ENCODE measurements at regions not wholly inside any gene's neighbourhood (a gene's known extent, or its start where the extent isn't known, plus 50 kb on each side); places are given as distances from the start of the nearest gene placed in this dataset.

- Histone ChIP-seq H3K4me3 (ENCODE audit: low read length) (no peak overlapping the region), H3K27ac (ENCODE audit: low read length) (no peak overlapping the region), H3K4me1 (ENCODE audit: control insufficient read depth, insufficient read depth, low read length) (no peaks in the 10 kb centered on the region), H3K9me3 (ENCODE audit: control insufficient read depth, low read length) (no peaks in the 10 kb centered on the region), H3K27me3 (ENCODE audit: control insufficient read depth, insufficient read depth) (no peaks in the 10 kb centered on the region)
- WGBS = 78% methylated on average over 1 of the region's 1 CpG
- ATAC-seq (no peak), DNase-seq (no peak)
- intact Hi-C loops (cut with DNase I) = no loop called here
Observed at GRCh38 chr4:14079601-14080000, 452.1 kb upstream of the BOD1L1 start.

DNA sequence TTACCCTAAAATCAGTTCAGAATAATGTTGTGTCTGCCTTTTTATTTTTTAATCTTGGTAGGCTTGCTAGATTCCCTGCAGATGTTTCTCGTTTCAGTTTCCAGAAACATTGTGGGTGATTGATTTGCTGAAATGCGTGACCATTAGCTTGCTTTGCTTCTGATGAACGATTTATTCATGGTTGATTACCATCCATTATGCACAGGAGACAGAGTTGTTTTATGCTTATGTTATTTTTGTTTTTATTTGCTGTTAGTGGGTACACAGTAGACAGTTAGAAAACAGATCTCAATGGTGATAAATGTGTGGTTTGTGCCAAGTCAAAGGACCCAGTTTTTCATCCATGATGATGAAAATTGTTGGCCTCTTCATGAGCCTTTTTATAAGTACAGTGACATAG lies 455.6 kb upstream of the BOD1L1 start:
- 68% methylated on average over 3 of the region's 3 CpGs for WGBS
- H3K27ac ChIP-seq (ENCODE audit: low read length) = no peak overlapping the region
- ATAC-seq = no peak
- no peaks in the 10 kb centered on the region for H3K9me3 ChIP-seq (ENCODE audit: control insufficient read depth, low read length)
- H3K4me1 ChIP-seq (ENCODE audit: control insufficient read depth, insufficient read depth, low read length) = no peaks in the 10 kb centered on the region
- intact Hi-C loops (cut with DNase I) = no loop called here
- H3K27me3 ChIP-seq (ENCODE audit: control insufficient read depth, insufficient read depth) = no peaks in the 10 kb centered on the region
- H3K4me3 ChIP-seq (ENCODE audit: low read length) = no peak overlapping the region
- no peak for DNase-seq

GRCh38 chr4:14084598-14084997 lies 457.1 kb upstream of the BOD1L1 start:
- ATAC-seq (no peak), DNase-seq (no peak)
- Histone ChIP-seq H3K4me3 (ENCODE audit: low read length) (no peak overlapping the region), H3K9me3 (ENCODE audit: control insufficient read depth, low read length) (no peaks in the 10 kb centered on the region), H3K27me3 (ENCODE audit: control insufficient read depth, insufficient read depth) (no peaks in the 10 kb centered on the region), H3K4me1 (ENCODE audit: control insufficient read depth, insufficient read depth, low read length) (no peaks in the 10 kb centered on the region), H3K27ac (ENCODE audit: low read length) (no peak overlapping the region)
- WGBS = 68% methylated on average over 2 of the region's 2 CpGs
- intact Hi-C loops (cut with DNase I) = no loop called here

DNA sequence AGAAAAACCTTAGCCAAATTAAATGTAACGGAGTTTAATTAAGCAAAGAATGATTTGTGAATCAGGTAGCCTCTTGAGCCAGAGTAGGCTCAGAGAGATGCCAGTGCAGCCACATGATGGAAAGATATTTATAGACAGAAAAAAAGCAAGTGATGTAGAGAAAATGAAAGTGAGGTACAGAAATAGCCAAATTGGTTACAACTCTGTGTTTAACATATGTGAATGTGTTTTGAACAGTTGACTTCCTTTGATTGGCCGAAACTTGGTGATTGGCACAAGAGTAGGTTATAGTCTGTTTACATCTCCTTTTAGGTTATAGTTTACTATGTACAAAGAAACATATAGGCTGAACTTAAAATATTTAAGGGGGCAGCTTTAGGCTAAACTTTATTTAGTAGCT lies 459.9 kb upstream of the BOD1L1 start:
- WGBS = 78% methylated on average over 2 of the region's 2 CpGs

DNA sequence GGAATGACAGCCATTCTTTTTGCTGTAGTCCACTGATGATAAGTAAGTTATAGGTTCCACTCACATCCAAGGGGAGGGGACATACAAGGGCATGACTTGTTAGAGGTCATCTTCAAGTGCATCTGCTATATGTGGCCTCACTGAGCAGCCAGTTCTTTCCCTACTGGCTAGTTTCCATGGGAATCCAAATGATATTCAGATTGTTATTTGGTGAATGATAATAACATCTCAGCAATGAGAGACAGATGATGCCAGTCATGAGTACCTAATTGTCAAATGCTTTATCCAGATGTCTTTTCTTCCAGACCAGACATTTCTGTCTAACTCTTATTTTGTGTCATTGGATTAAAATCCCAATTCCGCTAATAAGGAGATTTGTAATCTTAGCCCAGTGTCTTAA lies 460.4 kb upstream of the BOD1L1 start:
- Histone ChIP-seq H3K4me3 (ENCODE audit: low read length) (no peak overlapping the region), H3K27me3 (ENCODE audit: control insufficient read depth, insufficient read depth) (no peaks in the 10 kb centered on the region), H3K4me1 (ENCODE audit: control insufficient read depth, insufficient read depth, low read length) (no peaks in the 10 kb centered on the region), H3K27ac (ENCODE audit: low read length) (no peak overlapping the region), H3K9me3 (ENCODE audit: control insufficient read depth, low read length) (no peaks in the 10 kb centered on the region)
- intact Hi-C loops (cut with DNase I) = no loop called here
- ATAC-seq (no peak), DNase-seq (no peak)
- 79% methylated on average over 1 of the region's 1 CpG for WGBS

More for the DNA sequence above, 459.9 kb upstream of the BOD1L1 start:
- H3K4me3 ChIP-seq (ENCODE audit: low read length) = no peak overlapping the region
- no peak overlapping the region for H3K27ac ChIP-seq (ENCODE audit: low read length)
- no peak for DNase-seq
- no peaks in the 10 kb centered on the region for H3K27me3 ChIP-seq (ENCODE audit: control insufficient read depth, insufficient read depth)
- ATAC-seq = no peak
- H3K4me1 ChIP-seq (ENCODE audit: control insufficient read depth, insufficient read depth, low read length) = no peaks in the 10 kb centered on the region
- no peaks in the 10 kb centered on the region for H3K9me3 ChIP-seq (ENCODE audit: control insufficient read depth, low read length)
- intact Hi-C loops (cut with DNase I) = no loop called here

GRCh38 chr4:14091531-14091930 lies 464.0 kb upstream of the BOD1L1 start:
- no peak overlapping the region for H3K27ac ChIP-seq (ENCODE audit: low read length)
- H3K9me3 ChIP-seq (ENCODE audit: control insufficient read depth, low read length) = no peaks in the 10 kb centered on the region
- H3K27me3 ChIP-seq (ENCODE audit: control insufficient read depth, insufficient read depth) = no peaks in the 10 kb centered on the region
- H3K4me3 ChIP-seq (ENCODE audit: low read length) = no peak overlapping the region
- intact Hi-C loops (cut with DNase I) = no loop called here
- DNase-seq (no peak), ATAC-seq (no peak)
- H3K4me1 ChIP-seq (ENCODE audit: control insufficient read depth, insufficient read depth, low read length) = no peaks in the 10 kb centered on the region

- no peaks in the 10 kb centered on the region for H3K9me3 ChIP-seq (ENCODE audit: control insufficient read depth, low read length)
- H3K4me1 ChIP-seq (ENCODE audit: control insufficient read depth, insufficient read depth, low read length) = no peaks in the 10 kb centered on the region
- ATAC-seq = no peak
- no peak for DNase-seq
- no peak overlapping the region for H3K4me3 ChIP-seq (ENCODE audit: low read length)
- 70% methylated on average over 2 of the region's 2 CpGs for WGBS
- intact Hi-C loops (cut with DNase I) = no loop called here
- no peak overlapping the region for H3K27ac ChIP-seq (ENCODE audit: low read length)
- no peaks in the 10 kb centered on the region for H3K27me3 ChIP-seq (ENCODE audit: control insufficient read depth, insufficient read depth)
Observed at GRCh38 chr4:14091966-14092365, 464.4 kb upstream of the BOD1L1 start.

GRCh38 chr4:14092741-14093140 lies 465.2 kb upstream of the BOD1L1 start:
- H3K4me1 ChIP-seq (ENCODE audit: control insufficient read depth, insufficient read depth, low read length) = no peaks in the 10 kb centered on the region
- 88% methylated on average over 3 of the region's 3 CpGs for WGBS
- ATAC-seq = no peak
- H3K27ac ChIP-seq (ENCODE audit: low read length) = no peak overlapping the region
- no peaks in the 10 kb centered on the region for H3K27me3 ChIP-seq (ENCODE audit: control insufficient read depth, insufficient read depth)
- H3K4me3 ChIP-seq (ENCODE audit: low read length) = no peak overlapping the region
- intact Hi-C loops (cut with DNase I) = no loop called here
- no peaks in the 10 kb centered on the region for H3K9me3 ChIP-seq (ENCODE audit: control insufficient read depth, low read length)
- no peak for DNase-seq

DNA sequence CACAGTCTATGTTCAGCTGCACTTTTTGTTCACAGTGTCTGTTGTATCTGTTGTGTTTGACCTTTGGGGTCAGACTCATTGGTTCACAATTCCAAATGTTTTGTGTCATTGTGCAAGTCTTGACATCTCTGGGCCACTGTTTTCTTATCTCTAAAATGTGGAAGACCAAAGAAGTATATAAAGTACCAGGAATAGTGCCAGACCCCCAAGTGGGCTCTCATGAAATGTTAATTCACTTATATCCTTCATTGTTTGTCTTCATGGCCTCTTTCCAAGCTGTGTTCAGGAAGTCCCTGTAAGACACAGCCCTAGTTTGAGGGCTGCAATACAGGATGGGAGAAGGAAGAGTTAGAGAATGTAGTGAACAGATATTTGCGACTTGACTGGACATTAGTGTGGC lies 468.3 kb upstream of the BOD1L1 start:
- H3K4me3 ChIP-seq (ENCODE audit: low read length) = no peak overlapping the region
- 67% methylated on average over 1 of the region's 1 CpG for WGBS
- no peaks in the 10 kb centered on the region for H3K9me3 ChIP-seq (ENCODE audit: control insufficient read depth, low read length)
- H3K4me1 ChIP-seq (ENCODE audit: control insufficient read depth, insufficient read depth, low read length) = no peaks in the 10 kb centered on the region
- DNase-seq (no peak), ATAC-seq (no peak)
- no peaks in the 10 kb centered on the region for H3K27me3 ChIP-seq (ENCODE audit: control insufficient read depth, insufficient read depth)
- no peak overlapping the region for H3K27ac ChIP-seq (ENCODE audit: low read length)
- intact Hi-C loops (cut with DNase I) = no loop called here

DNA sequence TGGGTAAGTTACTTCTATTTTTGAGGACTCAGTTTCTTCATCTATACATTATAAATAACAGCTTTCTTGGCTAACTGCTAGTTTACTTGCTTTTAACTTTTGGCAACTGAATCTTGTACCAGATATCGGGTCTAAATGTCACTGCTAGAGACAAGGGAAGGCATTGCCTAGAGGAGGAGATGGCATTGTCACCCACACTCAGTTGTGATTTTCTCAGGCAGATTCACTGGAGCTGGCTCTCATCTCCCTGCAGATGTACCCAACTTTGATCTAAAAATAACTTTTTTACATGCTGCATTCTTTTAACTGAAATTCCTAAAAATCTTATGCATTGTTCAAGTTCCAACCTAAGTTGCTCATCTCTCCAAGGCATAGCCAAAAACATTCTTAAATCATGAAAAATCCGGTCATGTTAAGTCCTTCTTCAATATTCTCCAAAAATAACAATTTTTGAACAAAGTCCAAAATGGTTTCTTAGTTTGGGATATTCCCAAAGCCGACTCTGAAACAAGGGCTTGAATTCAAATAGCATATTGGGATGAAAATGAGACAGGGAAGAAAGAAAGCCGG lies 469.0 kb upstream of the BOD1L1 start:
- DNase-seq (no peak), ATAC-seq (no peak)
- 54% methylated on average over 4 of the region's 4 CpGs for WGBS
- H3K27me3 ChIP-seq (ENCODE audit: control insufficient read depth, insufficient read depth) = no peaks in the 10 kb centered on the region
- intact Hi-C loops (cut with DNase I) = no loop called here
- no peaks in the 10 kb centered on the region for H3K9me3 ChIP-seq (ENCODE audit: control insufficient read depth, low read length)
- H3K4me1 ChIP-seq (ENCODE audit: control insufficient read depth, insufficient read depth, low read length) = no peaks in the 10 kb centered on the region
- no peak overlapping the region for H3K4me3 ChIP-seq (ENCODE audit: low read length)
- no peak overlapping the region for H3K27ac ChIP-seq (ENCODE audit: low read length)

DNA sequence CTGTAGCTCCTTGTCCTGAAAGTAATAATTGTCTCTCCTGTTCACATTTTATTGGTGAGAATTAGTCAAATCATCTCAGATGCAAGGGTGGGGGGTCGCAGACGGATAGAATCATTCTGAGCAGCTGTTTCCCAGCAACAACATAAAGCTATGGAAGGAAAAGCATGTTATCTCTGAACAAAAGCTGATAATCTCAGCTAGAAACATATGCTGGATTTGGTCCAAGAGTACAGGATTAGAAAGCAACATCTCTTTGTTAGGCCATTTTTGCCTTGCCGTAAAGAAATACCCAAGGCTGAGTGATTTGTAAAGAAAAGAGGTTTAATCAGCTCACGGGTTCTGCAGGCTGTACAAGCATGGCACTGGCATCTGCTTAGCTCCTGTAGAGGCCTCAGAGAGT lies 472.8 kb upstream of the BOD1L1 start:
- Histone ChIP-seq H3K9me3 (ENCODE audit: control insufficient read depth, low read length) (no peaks in the 10 kb centered on the region), H3K4me3 (ENCODE audit: low read length) (no peak overlapping the region), H3K27ac (ENCODE audit: low read length) (no peak overlapping the region), H3K27me3 (ENCODE audit: control insufficient read depth, insufficient read depth) (no peaks in the 10 kb centered on the region), H3K4me1 (ENCODE audit: control insufficient read depth, insufficient read depth, low read length) (no peaks in the 10 kb centered on the region)
- no peak for ATAC-seq
- no peak for DNase-seq
- WGBS = 44% methylated on average over 4 of the region's 4 CpGs
- intact Hi-C loops (cut with DNase I) = no loop called here

- no peak for DNase-seq
- Histone ChIP-seq H3K27me3 (ENCODE audit: control insufficient read depth, insufficient read depth) (no peaks in the 10 kb centered on the region), H3K4me1 (ENCODE audit: control insufficient read depth, insufficient read depth, low read length) (peaks cover 3% of the 10 kb centered on the region), H3K27ac (ENCODE audit: low read length) (no peak overlapping the region), H3K4me3 (ENCODE audit: low read length) (no peak overlapping the region), H3K9me3 (ENCODE audit: control insufficient read depth, low read length) (no peaks in the 10 kb centered on the region)
- 87% methylated on average over 2 of the region's 2 CpGs for WGBS
- no peak for ATAC-seq
- intact Hi-C loops (cut with DNase I) = no loop called here
Observed at GRCh38 chr4:14110407-14110806, 482.9 kb upstream of the BOD1L1 start.

Measured in right cardiac atrium (tissue), 5 donors.